D721Med (cell line): ENCODE measurements at regions not wholly inside any gene's neighbourhood (a gene's known extent, or its start where the extent isn't known, plus 50 kb on each side); places are given as distances from the start of the nearest gene placed in this dataset.

Experiments used
- DNase-seq: peaks from one replicate; pipeline ENCODE4 v3.0.0; 2011; ENCODE audit warnings: low spot score; ENCODE audit not compliant: insufficient read length
- FAIRE-seq: peaks from 2 replicates; lab custom pipeline; 2011; peaks lifted over from hg19 to GRCh38; lab: Jason Lieb, UNC
- TF ChIP-seq, protein P1 (sequence below): IDR thresholded peaks from 2 replicates; pipeline ENCODE4 v1.5.1; 2012; ENCODE audit warnings: mild to moderate bottlenecking, control low read depth; ENCODE audit not compliant: insufficient read depth; ENCODE audit errors: missing control alignments

DNA sequence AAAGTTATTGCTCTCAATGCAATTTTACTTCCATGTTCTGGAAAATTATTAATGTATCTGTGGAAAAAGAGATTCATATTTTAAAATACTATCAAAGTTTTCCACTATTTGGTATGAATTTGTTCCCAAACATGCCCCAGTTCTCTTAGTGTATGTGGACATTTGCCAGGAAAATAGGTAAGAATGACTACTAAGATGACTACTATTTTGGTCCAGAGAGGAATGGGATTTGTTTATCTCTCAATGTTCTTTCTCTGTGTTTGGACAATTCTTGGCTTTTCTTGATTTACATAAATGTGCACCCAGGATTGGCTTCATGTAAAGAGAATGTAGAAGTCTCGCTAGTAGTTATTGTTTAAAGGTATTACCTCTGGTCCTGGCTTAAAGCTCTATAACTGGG, 60.3 kb upstream of the POT1 start:
- DNase-seq: no peak
- TF ChIP-seq, protein P1, sequence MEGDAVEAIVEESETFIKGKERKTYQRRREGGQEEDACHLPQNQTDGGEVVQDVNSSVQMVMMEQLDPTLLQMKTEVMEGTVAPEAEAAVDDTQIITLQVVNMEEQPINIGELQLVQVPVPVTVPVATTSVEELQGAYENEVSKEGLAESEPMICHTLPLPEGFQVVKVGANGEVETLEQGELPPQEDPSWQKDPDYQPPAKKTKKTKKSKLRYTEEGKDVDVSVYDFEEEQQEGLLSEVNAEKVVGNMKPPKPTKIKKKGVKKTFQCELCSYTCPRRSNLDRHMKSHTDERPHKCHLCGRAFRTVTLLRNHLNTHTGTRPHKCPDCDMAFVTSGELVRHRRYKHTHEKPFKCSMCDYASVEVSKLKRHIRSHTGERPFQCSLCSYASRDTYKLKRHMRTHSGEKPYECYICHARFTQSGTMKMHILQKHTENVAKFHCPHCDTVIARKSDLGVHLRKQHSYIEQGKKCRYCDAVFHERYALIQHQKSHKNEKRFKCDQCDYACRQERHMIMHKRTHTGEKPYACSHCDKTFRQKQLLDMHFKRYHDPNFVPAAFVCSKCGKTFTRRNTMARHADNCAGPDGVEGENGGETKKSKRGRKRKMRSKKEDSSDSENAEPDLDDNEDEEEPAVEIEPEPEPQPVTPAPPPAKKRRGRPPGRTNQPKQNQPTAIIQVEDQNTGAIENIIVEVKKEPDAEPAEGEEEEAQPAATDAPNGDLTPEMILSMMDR: no peak
- FAIRE-seq: no peak
